Panc1 (cell line): ENCODE measurements at regions not wholly inside any gene's neighbourhood (a gene's known extent, or its start where the extent isn't known, plus 50 kb on each side); places are given as distances from the start of the nearest gene placed in this dataset.
"Not testable (repeated sequence)": the region's sequence is repeated elsewhere in the genome, so short reads cannot be mapped to it uniquely, and the experiment has no call there.

Source experiments
- ATAC-seq: fragments of 200-7000 bp; cut with Tn5 transposase; 2 replicates; pipeline ENCODE4 v1.9.1; 2020; ENCODE audit warnings: mild to moderate bottlenecking, moderate library complexity
- BruUV-seq: library from RNA; stranded (reverse); fragments of 400-500 nt; replicated peaks from 2 replicates; lab custom pipeline; 2021; lab: Mats Ljungman, UMichigan
- CTCF ChIA-PET: fragments of 300-600 bp; sonication (Branson Sonifier 250); formaldehyde crosslinking; loops from one replicate; lab custom pipeline; 2022; ENCODE audit warnings: antibody characterized with exemption; lab: Charles Lee
- POLR2A ChIA-PET: fragments of 300-600 bp; sonication (Branson Sonifier 250); formaldehyde crosslinking; loops from one replicate; lab custom pipeline; 2022; ENCODE audit warnings: antibody characterized with exemption; lab: Charles Lee
- DNase-seq: peaks from one replicate; pipeline ENCODE4 v3.0.0-alpha.2; 2010; ENCODE audit warnings: low read depth, low spot score
- H3K27ac ChIP-seq: 2 replicates; pipeline ENCODE4 v1.5.1; 2011; ENCODE audit warnings: mild to moderate bottlenecking, low read length, inconsistent platforms
- H3K27me3 ChIP-seq: fragments of 200-500 bp; sonication (Bioruptor generic); 2 replicates; pipeline ENCODE4 v1.6.0; 2014; ENCODE audit warnings: low read length, inconsistent platforms; ENCODE audit not compliant: control insufficient read depth, insufficient read depth
- H3K36me3 ChIP-seq: fragments of 200-500 bp; sonication (Bioruptor generic); 2 replicates; pipeline ENCODE4 v1.5.1; 2014; ENCODE audit warnings: inconsistent platforms, mild to moderate bottlenecking, low read length, moderate library complexity; ENCODE audit not compliant: control insufficient read depth, insufficient read depth
- H3K4me1 ChIP-seq: 2 replicates; pipeline ENCODE4 v1.5.1; 2011; ENCODE audit warnings: inconsistent platforms, mild to moderate bottlenecking, low read length, moderate library complexity; ENCODE audit not compliant: control insufficient read depth, insufficient read depth
- H3K4me3 ChIP-seq, 2 experiments: 2 replicates each; pipeline ENCODE4 v1.5.1; 2011 to 2012; ENCODE audit warnings: low read depth in 2 of 2, low read length in 2 of 2, mild to moderate bottlenecking in 2 of 2, inconsistent platforms in 1 of 2, moderate library complexity in 1 of 2
- H3K9me3 ChIP-seq: fragments of 200-500 bp; sonication (Bioruptor generic); 2 replicates; pipeline ENCODE4 v1.5.1; 2014; ENCODE audit warnings: low read depth, mild to moderate bottlenecking, inconsistent platforms, low read length, moderate library complexity; ENCODE audit not compliant: control insufficient read depth, insufficient read depth
- in situ Hi-C: cut with HindIII; loops from 2 replicates; pipeline ENCODE4 v1.10.0; 2016; ENCODE audit warnings: low sequenced_read_pairs, low pct_unique_long_range_greater_than_20kb
- intact Hi-C: fragments of 100-400 bp; cut with micrococcal nuclease; formaldehyde crosslinking; loops from one replicate; pipeline ENCODE4 v1.10.0; 2022; ENCODE audit not compliant: unreplicated experiment
- TF ChIP-seq, protein P1 (sequence below), 2 experiments: IDR thresholded peaks; 2 replicates each; pipeline ENCODE4 v1.6.1; 2011 to 2012; ENCODE audit warnings: low read depth in 2 of 2, control low read depth in 1 of 2, low read length in 1 of 2, mild to moderate bottlenecking in 1 of 2, moderate library complexity in 1 of 2; ENCODE audit not compliant: insufficient read depth in 1 of 2

DNA sequence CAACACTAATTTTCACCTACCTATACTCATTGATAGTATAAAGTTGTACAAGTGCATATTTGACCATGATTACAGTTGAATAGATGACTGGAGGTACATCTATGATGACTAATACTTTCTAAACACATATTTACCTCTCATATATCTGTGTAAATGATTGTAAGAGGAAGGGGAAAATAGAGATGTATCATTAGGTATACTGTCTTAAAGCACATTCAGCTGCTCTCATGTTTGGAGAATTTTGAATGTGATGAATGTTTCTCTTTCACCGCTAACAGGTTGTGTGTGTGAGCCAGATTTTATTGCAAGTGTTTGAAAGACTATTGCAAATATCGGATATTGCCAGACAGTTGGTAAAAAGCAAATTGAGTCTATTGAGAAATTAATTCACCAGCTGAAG is 66.2 kb upstream of the GOLGA8M start:
- H3K9me3 ChIP-seq, H3K36me3 ChIP-seq, in situ Hi-C loops, H3K27ac ChIP-seq, H3K4me1 ChIP-seq, H3K27me3 ChIP-seq, CTCF ChIA-PET, H3K4me3 ChIP-seq, intact Hi-C loops, BruUV-seq, POLR2A ChIA-PET, DNase-seq, ATAC-seq: not testable (repeated sequence)

DNA sequence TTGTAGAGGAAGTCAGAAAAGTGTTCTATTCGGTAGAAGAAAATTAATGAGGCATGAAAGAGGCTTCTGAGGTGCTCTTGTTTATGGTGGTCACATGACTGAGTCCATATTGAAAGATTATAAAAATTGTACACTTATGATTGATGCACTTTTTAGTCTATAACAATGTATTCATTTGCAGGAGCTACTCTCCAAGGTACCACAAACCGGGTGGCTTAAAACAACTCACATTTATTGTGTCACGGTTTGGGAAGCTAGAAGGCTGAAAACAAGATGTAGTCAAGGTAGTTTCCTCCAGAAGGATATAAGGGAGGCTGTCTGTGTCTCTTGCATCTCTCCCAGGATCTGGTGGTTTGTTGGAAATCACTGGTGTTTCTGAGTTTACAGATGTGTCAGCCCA is 60.6 kb upstream of the GOLGA8M start:
- DNase-seq, BruUV-seq, H3K4me1 ChIP-seq, CTCF ChIA-PET, H3K27me3 ChIP-seq, intact Hi-C loops, H3K4me3 ChIP-seq, POLR2A ChIA-PET, H3K36me3 ChIP-seq, in situ Hi-C loops, H3K27ac ChIP-seq, H3K9me3 ChIP-seq, ATAC-seq: not testable (repeated sequence)
- TF ChIP-seq, protein P1, sequence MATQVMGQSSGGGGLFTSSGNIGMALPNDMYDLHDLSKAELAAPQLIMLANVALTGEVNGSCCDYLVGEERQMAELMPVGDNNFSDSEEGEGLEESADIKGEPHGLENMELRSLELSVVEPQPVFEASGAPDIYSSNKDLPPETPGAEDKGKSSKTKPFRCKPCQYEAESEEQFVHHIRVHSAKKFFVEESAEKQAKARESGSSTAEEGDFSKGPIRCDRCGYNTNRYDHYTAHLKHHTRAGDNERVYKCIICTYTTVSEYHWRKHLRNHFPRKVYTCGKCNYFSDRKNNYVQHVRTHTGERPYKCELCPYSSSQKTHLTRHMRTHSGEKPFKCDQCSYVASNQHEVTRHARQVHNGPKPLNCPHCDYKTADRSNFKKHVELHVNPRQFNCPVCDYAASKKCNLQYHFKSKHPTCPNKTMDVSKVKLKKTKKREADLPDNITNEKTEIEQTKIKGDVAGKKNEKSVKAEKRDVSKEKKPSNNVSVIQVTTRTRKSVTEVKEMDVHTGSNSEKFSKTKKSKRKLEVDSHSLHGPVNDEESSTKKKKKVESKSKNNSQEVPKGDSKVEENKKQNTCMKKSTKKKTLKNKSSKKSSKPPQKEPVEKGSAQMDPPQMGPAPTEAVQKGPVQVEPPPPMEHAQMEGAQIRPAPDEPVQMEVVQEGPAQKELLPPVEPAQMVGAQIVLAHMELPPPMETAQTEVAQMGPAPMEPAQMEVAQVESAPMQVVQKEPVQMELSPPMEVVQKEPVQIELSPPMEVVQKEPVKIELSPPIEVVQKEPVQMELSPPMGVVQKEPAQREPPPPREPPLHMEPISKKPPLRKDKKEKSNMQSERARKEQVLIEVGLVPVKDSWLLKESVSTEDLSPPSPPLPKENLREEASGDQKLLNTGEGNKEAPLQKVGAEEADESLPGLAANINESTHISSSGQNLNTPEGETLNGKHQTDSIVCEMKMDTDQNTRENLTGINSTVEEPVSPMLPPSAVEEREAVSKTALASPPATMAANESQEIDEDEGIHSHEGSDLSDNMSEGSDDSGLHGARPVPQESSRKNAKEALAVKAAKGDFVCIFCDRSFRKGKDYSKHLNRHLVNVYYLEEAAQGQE (IDR thresholded peaks at IDR 0.05; ENCODE audit: insufficient read depth in 1 of 2, low read depth in 2 of 2, low read length in 1 of 2): peak in 1 of 2 experiments; percentile 29; a peak in 1 of 4 replicates
